ENCODE measurements at regions not wholly inside any gene's neighbourhood (a gene's known extent, or its start where the extent isn't known, plus 50 kb on each side); places are given as distances from the start of the nearest gene placed in this dataset.

DNA sequence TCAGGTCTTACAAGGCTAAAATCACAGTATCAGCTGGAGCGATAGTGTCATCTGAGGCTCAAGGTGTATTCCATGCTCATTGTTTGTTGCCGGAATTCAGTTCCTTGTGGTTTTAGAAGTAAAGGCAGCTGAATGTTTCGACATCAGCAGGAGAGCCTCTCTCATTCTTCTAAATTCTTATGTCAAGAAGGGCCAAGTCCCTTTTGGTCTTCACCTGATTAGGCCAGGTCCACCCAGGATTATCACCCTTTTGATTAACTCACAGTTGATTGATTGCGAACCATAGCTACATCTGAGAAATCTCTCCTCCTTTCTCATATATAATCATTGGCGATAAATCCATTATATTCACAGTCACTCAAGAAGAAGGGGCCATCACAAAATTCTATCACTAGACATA, 806.7 kb upstream of the PRMT6 start:
- Histone ChIP-seq H3K27me3 (replicated peaks in 1 of 2; ENCODE audit: control insufficient read depth in 2 of 2, extremely low read depth in 1 of 2, insufficient read depth in 2 of 2, low read length in 1 of 2) (no peaks in the 10 kb centered on the region), H3K27ac (ENCODE audit: low read length) (no peak overlapping the region), H3K36me3 (ENCODE audit: control insufficient read depth in 2 of 2, extremely low read depth in 1 of 2, insufficient read depth in 1 of 2, low read length in 1 of 2) (no peaks in the 10 kb centered on the region), H3K4me1 (ENCODE audit: control insufficient read depth in 1 of 2, extremely low read depth in 1 of 2, insufficient read depth in 2 of 2, low read length in 2 of 2) (no peaks in the 10 kb centered on the region), H3K4me3 (ENCODE audit: control insufficient read depth in 1 of 2, extremely low read depth in 1 of 2, low read length in 1 of 2) (no peak overlapping the region), H3K9me3 (peaks cover 3% of the 10 kb centered on the region)
- no peaks in the 10 kb centered on the region for H3K4me1 Mint-ChIP-seq
- no peaks in the 10 kb centered on the region for H3K36me3 Mint-ChIP-seq
- no peak for ATAC-seq (replicated peaks in 1 of 4)
- H3K9me3 Mint-ChIP-seq = peaks cover 7 to 37% (median 16%) of the 10 kb centered on the region in 3 donors
- no peak overlapping the region for H3K27ac Mint-ChIP-seq
- ChIA-PET CTCF (no interaction called here), POLR2A (no interaction called here)
- H3K27me3 Mint-ChIP-seq = no peaks in the 10 kb centered on the region
- no CpG with 5 or more reads among the region's 5 CpGs for WGBS (ENCODE audit: insufficient coverage)
- H3K4me3 Mint-ChIP-seq = no peak overlapping the region
- DNase-seq = no peak

DNA sequence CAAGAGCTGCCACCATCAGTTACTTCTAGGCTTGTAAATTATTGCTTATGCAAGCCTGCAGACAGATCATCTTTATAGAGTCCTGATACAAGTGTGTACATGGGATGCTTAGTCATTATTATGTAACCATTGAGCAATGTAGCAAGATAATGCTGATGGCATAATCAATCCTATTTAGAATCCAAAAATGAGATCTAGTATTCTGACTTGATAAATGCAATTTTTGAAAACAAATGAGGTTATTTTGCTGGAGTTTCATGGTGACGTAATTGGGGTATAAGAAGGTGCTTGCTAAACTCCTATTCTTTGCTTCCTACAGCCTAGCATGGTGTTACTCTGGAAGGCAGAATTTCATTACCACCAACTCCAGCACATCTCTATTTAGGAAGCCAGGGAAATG, 801.7 kb upstream of the PRMT6 start:
- H3K9me3 Mint-ChIP-seq = peaks cover 23 to 53% (median 26%) of the 10 kb centered on the region in 3 donors
- Histone ChIP-seq H3K9me3 (no peaks in the 10 kb centered on the region), H3K27ac (ENCODE audit: low read length) (no peak overlapping the region), H3K4me3 (ENCODE audit: control insufficient read depth in 1 of 2, extremely low read depth in 1 of 2, low read length in 1 of 2) (no peak overlapping the region), H3K4me1 (ENCODE audit: control insufficient read depth in 1 of 2, extremely low read depth in 1 of 2, insufficient read depth in 2 of 2, low read length in 2 of 2) (no peaks in the 10 kb centered on the region), H3K27me3 (replicated peaks in 1 of 2; ENCODE audit: control insufficient read depth in 2 of 2, extremely low read depth in 1 of 2, insufficient read depth in 2 of 2, low read length in 1 of 2) (no peaks in the 10 kb centered on the region), H3K36me3 (ENCODE audit: control insufficient read depth in 2 of 2, extremely low read depth in 1 of 2, insufficient read depth in 1 of 2, low read length in 1 of 2) (no peaks in the 10 kb centered on the region)
- POLR2A ChIA-PET = no interaction called here
- H3K27me3 Mint-ChIP-seq = no peaks in the 10 kb centered on the region
- no peaks in the 10 kb centered on the region for H3K4me1 Mint-ChIP-seq
- H3K27ac Mint-ChIP-seq = no peak overlapping the region
- H3K36me3 Mint-ChIP-seq = no peaks in the 10 kb centered on the region
- DNase-seq (no peak), ATAC-seq (replicated peaks in 1 of 4) (no peak)
- CTCF ChIA-PET = no interaction called here
- WGBS (ENCODE audit: insufficient coverage) = no CpG with 5 or more reads among the region's 1 CpG
- no peak overlapping the region for H3K4me3 Mint-ChIP-seq

DNA sequence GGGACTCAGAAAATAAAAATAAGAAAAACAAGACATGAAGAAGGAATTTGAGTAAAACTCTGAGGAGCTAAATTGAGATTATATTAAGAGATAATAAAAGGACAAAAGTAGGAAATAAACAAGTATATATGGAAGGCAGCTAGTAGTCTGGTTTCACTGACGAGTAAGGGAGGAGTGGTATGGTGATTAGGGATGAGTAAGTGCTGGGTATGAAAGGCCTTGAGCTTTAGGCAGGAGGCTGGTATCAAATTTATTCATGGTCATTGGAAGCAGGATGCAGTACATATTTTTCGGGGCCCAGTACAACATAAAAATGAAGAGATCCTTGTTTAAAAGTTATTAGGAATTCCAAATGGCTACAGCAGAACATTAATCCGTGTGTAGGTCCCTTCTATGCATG, 789.7 kb upstream of the PRMT6 start:
- CTCF ChIA-PET = no interaction called here
- Mint-ChIP-seq H3K36me3 (no peaks in the 10 kb centered on the region), H3K4me1 (no peaks in the 10 kb centered on the region), H3K27ac (no peak overlapping the region), H3K27me3 (no peaks in the 10 kb centered on the region), H3K9me3 (peaks cover 20 to 52% (median 22%) of the 10 kb centered on the region in 3 donors), H3K4me3 (no peak overlapping the region)
- DNase-seq (no peak), ATAC-seq (replicated peaks in 1 of 4) (no peak)
- H3K4me3 ChIP-seq (ENCODE audit: control insufficient read depth in 1 of 2, extremely low read depth in 1 of 2, low read length in 1 of 2) = no peak overlapping the region
- H3K27me3 ChIP-seq (replicated peaks in 1 of 2; ENCODE audit: control insufficient read depth in 2 of 2, extremely low read depth in 1 of 2, insufficient read depth in 2 of 2, low read length in 1 of 2) = no peaks in the 10 kb centered on the region
- 78% methylated on average over 2 of the region's 3 CpGs for WGBS (ENCODE audit: insufficient coverage)
- no peaks in the 10 kb centered on the region for H3K4me1 ChIP-seq (ENCODE audit: control insufficient read depth in 1 of 2, extremely low read depth in 1 of 2, insufficient read depth in 2 of 2, low read length in 2 of 2)
- H3K9me3 ChIP-seq = no peaks in the 10 kb centered on the region
- POLR2A ChIA-PET = no interaction called here
- no peaks in the 10 kb centered on the region for H3K36me3 ChIP-seq (ENCODE audit: control insufficient read depth in 2 of 2, extremely low read depth in 1 of 2, insufficient read depth in 1 of 2, low read length in 1 of 2)
- no peak overlapping the region for H3K27ac ChIP-seq (ENCODE audit: low read length)

DNA sequence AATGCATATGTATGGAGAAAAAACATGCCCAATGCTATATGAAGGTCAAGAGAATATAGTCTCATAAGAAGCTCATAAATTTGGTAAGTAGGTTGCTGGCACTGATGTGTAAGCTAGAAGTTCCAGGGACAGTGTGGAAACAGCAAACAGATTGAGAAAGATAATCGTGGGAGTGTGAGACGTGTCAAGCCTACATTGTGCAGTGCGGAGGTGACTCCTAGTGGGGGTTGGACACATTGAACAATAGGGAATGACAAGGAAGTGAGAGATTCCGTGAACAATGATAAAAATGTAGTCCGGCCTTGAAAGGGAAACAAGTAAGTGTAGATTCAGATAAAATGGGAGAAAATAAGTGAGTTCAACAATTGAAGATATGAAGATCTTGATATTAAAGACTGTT, 788.4 kb upstream of the PRMT6 start:
- Histone ChIP-seq H3K36me3 (ENCODE audit: control insufficient read depth in 2 of 2, extremely low read depth in 1 of 2, insufficient read depth in 1 of 2, low read length in 1 of 2) (no peaks in the 10 kb centered on the region), H3K9me3 (no peaks in the 10 kb centered on the region), H3K4me1 (ENCODE audit: control insufficient read depth in 1 of 2, extremely low read depth in 1 of 2, insufficient read depth in 2 of 2, low read length in 2 of 2) (no peaks in the 10 kb centered on the region), H3K27ac (ENCODE audit: low read length) (no peak overlapping the region), H3K4me3 (ENCODE audit: control insufficient read depth in 1 of 2, extremely low read depth in 1 of 2, low read length in 1 of 2) (no peak overlapping the region), H3K27me3 (replicated peaks in 1 of 2; ENCODE audit: control insufficient read depth in 2 of 2, extremely low read depth in 1 of 2, insufficient read depth in 2 of 2, low read length in 1 of 2) (no peaks in the 10 kb centered on the region)
- Mint-ChIP-seq H3K9me3 (peaks cover 20 to 48% (median 22%) of the 10 kb centered on the region in 3 donors), H3K27ac (no peak overlapping the region), H3K27me3 (no peaks in the 10 kb centered on the region), H3K36me3 (no peaks in the 10 kb centered on the region), H3K4me3 (no peak overlapping the region), H3K4me1 (no peaks in the 10 kb centered on the region)
- no peak for DNase-seq
- 50% methylated on average over 4 of the region's 5 CpGs for WGBS (ENCODE audit: insufficient coverage)
- CTCF ChIA-PET = no interaction called here
- no peak for ATAC-seq (replicated peaks in 1 of 4)
- POLR2A ChIA-PET = no interaction called here

DNA sequence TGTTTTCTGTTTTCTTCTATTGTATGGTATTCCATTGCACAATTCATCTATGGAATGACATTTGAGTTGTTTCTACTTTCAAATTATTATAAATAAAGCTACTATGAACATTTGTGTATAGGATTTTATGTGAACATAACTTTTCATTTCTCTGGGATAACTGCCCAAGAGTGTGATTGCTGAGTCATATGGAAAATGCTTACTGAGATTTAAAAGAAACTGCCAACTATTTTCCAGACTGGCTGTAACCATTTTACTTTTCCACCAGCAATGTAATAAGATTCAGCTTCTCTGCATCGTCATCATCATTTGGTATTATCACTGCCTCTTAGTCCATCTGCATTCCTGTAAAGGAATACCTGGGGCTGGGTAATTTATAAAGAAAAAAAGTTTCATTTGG, 779.6 kb upstream of the PRMT6 start:
- ATAC-seq (replicated peaks in 1 of 4) (no peak), DNase-seq (no peak)
- Mint-ChIP-seq H3K4me1 (no peaks in the 10 kb centered on the region), H3K9me3 (peaks cover 8 to 17% (median 10%) of the 10 kb centered on the region in 3 donors), H3K36me3 (no peaks in the 10 kb centered on the region), H3K27ac (no peak overlapping the region), H3K4me3 (no peak overlapping the region), H3K27me3 (no peaks in the 10 kb centered on the region)
- Histone ChIP-seq H3K4me1 (ENCODE audit: control insufficient read depth in 1 of 2, extremely low read depth in 1 of 2, insufficient read depth in 2 of 2, low read length in 2 of 2) (no peaks in the 10 kb centered on the region), H3K9me3 (no peaks in the 10 kb centered on the region), H3K4me3 (ENCODE audit: control insufficient read depth in 1 of 2, extremely low read depth in 1 of 2, low read length in 1 of 2) (no peak overlapping the region), H3K27ac (ENCODE audit: low read length) (no peak overlapping the region), H3K36me3 (ENCODE audit: control insufficient read depth in 2 of 2, extremely low read depth in 1 of 2, insufficient read depth in 1 of 2, low read length in 1 of 2) (no peaks in the 10 kb centered on the region), H3K27me3 (replicated peaks in 1 of 2; ENCODE audit: control insufficient read depth in 2 of 2, extremely low read depth in 1 of 2, insufficient read depth in 2 of 2, low read length in 1 of 2) (no peaks in the 10 kb centered on the region)
- ChIA-PET CTCF (no interaction called here), POLR2A (no interaction called here)
- no CpG with 5 or more reads among the region's 1 CpG for WGBS (ENCODE audit: insufficient coverage)

DNA sequence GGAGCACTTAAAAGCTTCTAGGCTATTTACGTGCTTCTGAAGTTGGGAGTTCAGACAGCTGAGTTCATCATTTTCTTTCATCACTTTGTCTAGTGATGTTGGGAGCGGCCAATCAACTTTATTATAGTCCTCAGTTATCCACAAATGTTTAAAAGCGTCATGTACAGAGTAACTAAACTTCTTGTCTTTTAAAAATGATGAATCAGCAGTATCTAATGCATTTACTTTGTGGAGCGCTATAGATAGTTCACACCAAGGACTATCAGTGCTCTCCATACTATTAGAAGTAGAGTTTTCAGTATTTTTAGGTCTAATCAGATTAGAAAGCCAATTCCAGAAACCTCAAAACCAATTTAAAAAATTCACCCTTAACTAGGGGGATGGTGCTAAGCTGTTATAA, 778.7 kb upstream of the PRMT6 start:
- no CpG with 5 or more reads among the region's 4 CpGs for WGBS (ENCODE audit: insufficient coverage)
- Histone ChIP-seq H3K4me1 (ENCODE audit: control insufficient read depth in 1 of 2, extremely low read depth in 1 of 2, insufficient read depth in 2 of 2, low read length in 2 of 2) (no peaks in the 10 kb centered on the region), H3K4me3 (ENCODE audit: control insufficient read depth in 1 of 2, extremely low read depth in 1 of 2, low read length in 1 of 2) (no peak overlapping the region), H3K36me3 (ENCODE audit: control insufficient read depth in 2 of 2, extremely low read depth in 1 of 2, insufficient read depth in 1 of 2, low read length in 1 of 2) (no peaks in the 10 kb centered on the region), H3K27ac (ENCODE audit: low read length) (no peak overlapping the region), H3K9me3 (no peaks in the 10 kb centered on the region), H3K27me3 (replicated peaks in 1 of 2; ENCODE audit: control insufficient read depth in 2 of 2, extremely low read depth in 1 of 2, insufficient read depth in 2 of 2, low read length in 1 of 2) (no peaks in the 10 kb centered on the region)
- DNase-seq (no peak), ATAC-seq (replicated peaks in 1 of 4) (no peak)
- H3K36me3 Mint-ChIP-seq = no peaks in the 10 kb centered on the region
- peaks cover 10 to 21% (median 11%) of the 10 kb centered on the region in 3 donors for H3K9me3 Mint-ChIP-seq
- no peak overlapping the region for H3K27ac Mint-ChIP-seq
- no peaks in the 10 kb centered on the region for H3K4me1 Mint-ChIP-seq
- CTCF ChIA-PET = no interaction called here
- POLR2A ChIA-PET = no interaction called here
- H3K27me3 Mint-ChIP-seq = no peaks in the 10 kb centered on the region
- H3K4me3 Mint-ChIP-seq = no peak overlapping the region

DNA sequence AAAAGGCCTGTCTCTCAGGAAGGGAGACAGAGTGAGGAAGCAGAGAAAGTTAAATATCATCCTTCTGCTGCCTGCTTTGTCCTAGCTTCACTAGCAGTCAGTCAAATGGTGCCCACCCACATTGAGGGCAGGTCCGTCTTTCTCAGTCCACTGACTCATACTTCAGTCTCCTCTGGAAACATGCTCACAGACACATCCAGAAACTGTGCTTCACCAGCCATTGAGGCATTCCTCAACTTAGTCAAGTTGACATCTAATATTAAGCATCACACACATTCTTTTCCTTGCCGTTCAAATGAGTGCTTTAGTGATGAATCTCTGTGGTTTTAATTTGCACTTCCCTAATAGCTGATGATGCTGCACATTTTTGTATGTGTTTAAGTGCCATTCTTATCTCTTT, 777.8 kb upstream of the PRMT6 start:
- Histone ChIP-seq H3K4me1 (ENCODE audit: control insufficient read depth in 1 of 2, extremely low read depth in 1 of 2, insufficient read depth in 2 of 2, low read length in 2 of 2) (no peaks in the 10 kb centered on the region), H3K36me3 (ENCODE audit: control insufficient read depth in 2 of 2, extremely low read depth in 1 of 2, insufficient read depth in 1 of 2, low read length in 1 of 2) (no peaks in the 10 kb centered on the region), H3K9me3 (no peaks in the 10 kb centered on the region), H3K4me3 (ENCODE audit: control insufficient read depth in 1 of 2, extremely low read depth in 1 of 2, low read length in 1 of 2) (no peak overlapping the region), H3K27me3 (replicated peaks in 1 of 2; ENCODE audit: control insufficient read depth in 2 of 2, extremely low read depth in 1 of 2, insufficient read depth in 2 of 2, low read length in 1 of 2) (no peaks in the 10 kb centered on the region), H3K27ac (ENCODE audit: low read length) (no peak overlapping the region)
- Mint-ChIP-seq H3K36me3 (no peaks in the 10 kb centered on the region), H3K9me3 (peaks cover 8 to 21% (median 11%) of the 10 kb centered on the region in 3 donors), H3K27ac (no peak overlapping the region), H3K4me1 (no peaks in the 10 kb centered on the region), H3K27me3 (no peaks in the 10 kb centered on the region), H3K4me3 (no peak overlapping the region)
- POLR2A ChIA-PET = no interaction called here
- ATAC-seq (replicated peaks in 1 of 4) (no peak), DNase-seq (no peak)
- CTCF ChIA-PET = no interaction called here
- 71% methylated on average over 1 of the region's 2 CpGs for WGBS (ENCODE audit: insufficient coverage)
